SJSA1 (cell line): ENCODE measurements at regions not wholly inside any gene's neighbourhood (a gene's known extent, or its start where the extent isn't known, plus 50 kb on each side); places are given as distances from the start of the nearest gene placed in this dataset.
"Not testable (repeated sequence)": the region's sequence is repeated elsewhere in the genome, so short reads cannot be mapped to it uniquely, and the experiment has no call there.

ENCODE experiments used
- DNase-seq, 2 experiments: peaks; one replicate each; pipeline ENCODE4 v3.0.0-alpha.2; 2015 to 2020; ENCODE audit warnings: low spot score in 2 of 2, low read depth in 1 of 2
- H3K27ac ChIP-seq: fragments of 250-450 bp; sonication (Bioruptor Pico); 2 replicates; pipeline ENCODE4 v1.5.1; 2020; ENCODE audit warnings: mild to moderate bottlenecking, moderate library complexity
- H3K27me3 ChIP-seq: fragments of 250-450 bp; sonication (Bioruptor Pico); replicated peaks from 2 replicates; pipeline ENCODE4 v1.5.1; 2020; ENCODE audit warnings: mild to moderate bottlenecking, moderate library complexity
- H3K36me3 ChIP-seq: fragments of 250-450 bp; sonication (Bioruptor Pico); 2 replicates; pipeline ENCODE4 v1.5.1; 2020; ENCODE audit warnings: mild to moderate bottlenecking
- H3K4me1 ChIP-seq: fragments of 250-450 bp; sonication (Bioruptor Pico); replicated peaks from 2 replicates; pipeline ENCODE4 v1.6.1; 2021; ENCODE audit warnings: mild to moderate bottlenecking
- H3K4me3 ChIP-seq: fragments of 250-450 bp; sonication (Bioruptor Pico); 2 replicates; pipeline ENCODE4 v1.5.1; 2020; ENCODE audit warnings: mild to moderate bottlenecking
- H3K9me3 ChIP-seq: fragments of 250-450 bp; sonication (Bioruptor Pico); replicated peaks from 2 replicates; pipeline ENCODE4 v1.5.1; 2020; ENCODE audit warnings: mild to moderate bottlenecking

DNA sequence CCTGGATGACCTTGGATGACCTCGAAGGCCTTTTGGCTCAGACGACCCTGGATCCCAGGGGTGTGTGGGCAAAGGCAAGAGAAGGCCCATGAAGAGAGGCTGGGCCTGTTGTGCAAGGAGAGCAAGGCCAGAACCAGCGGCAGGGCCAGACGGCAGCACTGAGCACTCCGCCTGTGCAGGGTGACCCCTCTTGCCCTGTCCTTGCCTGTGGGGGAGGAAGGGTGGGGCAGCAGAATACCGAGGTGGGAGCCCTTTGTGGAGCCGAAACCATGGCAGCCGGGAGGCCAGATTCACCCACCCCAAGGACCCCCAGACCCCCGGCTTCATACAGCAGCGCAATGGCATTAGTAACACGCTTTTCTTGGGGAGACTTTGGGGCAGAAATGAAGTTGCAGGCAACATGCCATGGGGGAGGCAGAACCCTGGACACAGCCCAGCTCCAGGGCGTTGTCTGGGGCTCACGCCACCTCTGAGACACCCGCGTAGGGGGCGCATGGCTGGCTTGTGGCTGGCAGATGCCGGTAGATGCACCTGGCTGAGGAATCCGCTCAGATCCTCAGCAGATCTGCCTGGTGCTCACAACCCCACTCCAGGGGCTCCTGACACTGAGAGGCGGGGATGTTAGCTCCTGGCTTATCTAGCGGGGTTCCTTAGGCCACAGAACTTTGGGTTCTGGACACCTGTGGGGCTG lies 114.5 kb downstream of the FAM53A start:
- Histone ChIP-seq H3K4me1 (no peaks in the 10 kb centered on the region), H3K36me3 (no peaks in the 10 kb centered on the region), H3K9me3 (no peaks in the 10 kb centered on the region), H3K4me3 (no peak overlapping the region), H3K27me3 (no peaks in the 10 kb centered on the region), H3K27ac (no peak overlapping the region)
- DNase-seq: no peak

DNA sequence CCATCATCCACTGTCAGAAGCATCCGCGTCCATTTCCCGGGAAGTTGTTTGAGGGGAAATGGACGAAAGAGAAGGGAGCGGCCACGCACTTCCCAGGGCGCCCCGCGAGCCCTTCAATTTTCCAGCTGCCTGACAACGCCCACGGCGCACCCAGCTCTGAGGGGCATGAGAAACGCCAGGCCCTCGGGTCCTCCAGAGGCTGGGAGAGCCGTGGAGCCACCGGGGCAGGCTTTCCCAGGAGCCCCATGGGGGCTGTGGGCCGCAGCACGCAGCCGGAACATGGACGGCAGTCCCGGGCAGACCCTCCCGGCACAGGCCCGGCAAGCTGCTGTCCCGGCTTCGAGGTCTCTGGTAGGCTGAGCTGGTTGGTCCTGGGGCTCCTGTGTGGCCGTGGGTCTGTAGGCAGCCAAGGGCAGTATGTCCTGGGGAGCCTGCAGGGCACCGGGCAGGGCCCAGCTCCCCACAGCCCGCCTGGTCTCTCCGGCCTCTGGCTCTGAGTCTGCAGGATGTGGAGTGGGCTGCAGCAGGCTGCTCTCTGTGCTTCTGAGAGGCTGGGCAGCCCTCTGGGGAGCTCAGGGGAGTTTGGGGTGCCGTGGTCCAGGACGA lies 115.2 kb downstream of the FAM53A start:
- Histone ChIP-seq H3K4me3 (no peak overlapping the region), H3K27ac (no peak overlapping the region), H3K36me3 (no peaks in the 10 kb centered on the region), H3K4me1 (no peaks in the 10 kb centered on the region), H3K9me3 (no peaks in the 10 kb centered on the region), H3K27me3 (no peaks in the 10 kb centered on the region)
- no peak for DNase-seq

DNA sequence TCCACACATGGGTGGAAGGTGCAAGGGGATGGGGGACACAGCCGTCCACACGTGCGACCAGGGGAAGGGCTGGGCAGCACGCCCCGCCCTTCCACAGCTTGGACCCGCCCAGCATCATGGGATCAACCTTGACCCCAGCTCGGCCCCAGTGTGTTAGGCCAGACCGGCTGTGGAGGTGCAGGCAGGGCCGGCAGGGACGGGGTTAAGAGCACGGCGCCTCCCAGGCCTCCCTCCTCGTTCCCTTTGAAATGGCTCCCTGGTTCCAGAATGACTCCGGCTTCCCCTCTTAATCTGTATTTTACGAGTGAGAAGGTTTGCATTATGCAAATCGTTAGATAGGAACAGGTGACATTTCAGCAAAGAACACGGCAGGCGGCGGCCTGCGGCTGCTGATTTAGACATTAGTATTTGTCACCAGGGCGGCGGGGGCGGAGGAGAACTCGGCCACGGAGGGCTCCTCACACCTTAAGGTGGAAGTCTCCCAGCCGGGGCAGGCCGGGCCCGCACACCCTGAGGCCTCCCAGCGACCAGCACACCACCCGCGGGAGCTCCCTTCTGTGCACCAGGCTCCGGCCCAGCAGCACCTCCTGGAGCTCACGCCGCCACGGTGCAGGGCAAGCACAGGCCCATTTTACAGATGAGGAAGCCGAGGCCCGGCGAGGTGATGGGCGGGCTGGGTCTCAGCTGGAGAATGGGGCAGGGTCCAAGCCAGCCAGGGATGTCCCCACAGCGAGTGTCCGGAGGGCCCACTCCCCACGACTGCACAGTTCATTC lies 116.1 kb downstream of the FAM53A start:
- no peaks in the 10 kb centered on the region for H3K36me3 ChIP-seq
- DNase-seq: no peak
- H3K27ac ChIP-seq: no peak overlapping the region
- no peak overlapping the region for H3K4me3 ChIP-seq
- H3K4me1 ChIP-seq: no peaks in the 10 kb centered on the region
- no peaks in the 10 kb centered on the region for H3K9me3 ChIP-seq
- H3K27me3 ChIP-seq: no peaks in the 10 kb centered on the region

DNA sequence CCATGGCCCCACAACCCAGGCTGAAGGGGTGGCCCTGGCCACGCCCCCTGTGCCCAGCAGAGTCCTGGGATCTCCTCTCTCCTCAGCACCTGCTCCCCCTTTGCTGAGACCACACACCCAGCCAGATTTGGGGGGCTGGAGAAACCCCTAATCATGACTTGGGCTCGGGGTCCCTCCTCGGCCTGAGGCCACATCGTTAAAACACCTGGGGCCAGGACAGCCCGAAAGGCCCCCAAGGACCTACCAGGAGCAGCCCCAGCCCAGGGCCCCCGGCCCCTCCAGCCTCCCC lies 116.7 kb downstream of the FAM53A start:
- Histone ChIP-seq H3K27ac (no peak overlapping the region), H3K4me3 (no peak overlapping the region), H3K4me1 (no peaks in the 10 kb centered on the region), H3K27me3 (no peaks in the 10 kb centered on the region), H3K9me3 (no peaks in the 10 kb centered on the region), H3K36me3 (no peaks in the 10 kb centered on the region)
- no peak for DNase-seq

DNA sequence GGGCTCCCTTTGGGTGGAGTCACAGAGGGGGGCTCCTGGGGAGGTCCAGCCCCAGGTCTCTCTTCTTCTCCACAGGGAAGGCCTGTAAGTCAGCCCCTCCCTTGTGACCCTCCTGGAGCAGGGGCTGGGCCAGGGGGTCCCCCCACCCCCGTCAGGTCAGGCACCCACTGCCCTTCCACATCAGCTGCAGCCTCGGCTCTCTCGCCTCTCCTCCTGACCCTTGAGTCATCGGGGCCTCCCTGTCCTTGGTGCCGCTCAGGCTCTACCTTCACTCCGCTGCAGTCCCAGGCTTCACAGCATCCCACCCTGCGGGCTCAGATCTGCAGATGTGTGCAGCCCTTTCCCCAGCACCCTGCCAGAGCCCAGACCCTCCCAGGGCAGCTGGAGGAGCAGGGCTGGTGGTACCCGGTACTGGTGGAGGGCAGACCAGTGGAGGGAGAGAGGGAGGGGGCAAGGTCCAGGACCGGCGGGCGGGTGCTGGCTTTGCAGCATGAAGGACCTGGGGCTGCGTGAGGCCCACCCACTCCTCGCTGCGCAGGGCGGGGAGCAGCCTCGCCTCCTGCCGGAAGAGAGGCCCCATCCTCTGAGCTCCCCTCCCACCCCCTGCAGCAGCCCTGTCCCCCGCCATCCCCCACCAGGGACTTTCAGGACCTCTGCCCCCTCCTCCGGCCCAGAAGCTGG lies 117.1 kb downstream of the FAM53A start:
- H3K9me3 ChIP-seq: no peaks in the 10 kb centered on the region
- no peak overlapping the region for H3K4me3 ChIP-seq
- H3K36me3 ChIP-seq: no peaks in the 10 kb centered on the region
- no peak for DNase-seq
- no peaks in the 10 kb centered on the region for H3K27me3 ChIP-seq
- no peaks in the 10 kb centered on the region for H3K4me1 ChIP-seq
- H3K27ac ChIP-seq: no peak overlapping the region

DNA sequence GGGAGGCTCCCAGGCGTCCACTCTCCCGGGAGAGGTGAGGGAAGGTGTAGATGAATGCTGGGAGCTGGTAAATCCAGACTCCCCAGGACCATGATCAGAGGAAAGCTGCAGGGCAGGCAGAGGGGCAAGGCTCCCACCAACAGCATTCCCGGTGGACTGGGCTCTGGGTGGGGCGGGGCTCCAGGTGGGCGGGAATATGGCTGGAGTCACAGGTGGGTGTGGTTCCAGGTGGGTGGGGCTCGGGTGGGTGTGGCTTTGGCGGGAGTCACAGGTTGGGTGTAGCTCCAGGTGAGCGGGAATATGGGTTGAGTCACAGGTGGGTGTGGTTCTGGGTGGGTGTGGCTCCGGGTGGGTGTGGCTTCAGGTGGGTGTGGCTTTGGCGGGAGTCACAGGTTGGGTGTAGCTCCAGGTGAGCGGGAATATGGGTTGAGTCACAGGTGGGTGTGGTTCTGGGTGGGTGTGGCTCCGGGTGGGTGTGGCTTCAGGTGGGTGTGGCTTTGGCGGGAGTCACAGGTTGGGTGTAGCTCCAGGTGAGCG lies 117.7 kb downstream of the FAM53A start:
- not testable (repeated sequence) for H3K4me1 ChIP-seq, H3K36me3 ChIP-seq, H3K9me3 ChIP-seq, H3K27me3 ChIP-seq, H3K27ac ChIP-seq, H3K4me3 ChIP-seq, DNase-seq

DNA sequence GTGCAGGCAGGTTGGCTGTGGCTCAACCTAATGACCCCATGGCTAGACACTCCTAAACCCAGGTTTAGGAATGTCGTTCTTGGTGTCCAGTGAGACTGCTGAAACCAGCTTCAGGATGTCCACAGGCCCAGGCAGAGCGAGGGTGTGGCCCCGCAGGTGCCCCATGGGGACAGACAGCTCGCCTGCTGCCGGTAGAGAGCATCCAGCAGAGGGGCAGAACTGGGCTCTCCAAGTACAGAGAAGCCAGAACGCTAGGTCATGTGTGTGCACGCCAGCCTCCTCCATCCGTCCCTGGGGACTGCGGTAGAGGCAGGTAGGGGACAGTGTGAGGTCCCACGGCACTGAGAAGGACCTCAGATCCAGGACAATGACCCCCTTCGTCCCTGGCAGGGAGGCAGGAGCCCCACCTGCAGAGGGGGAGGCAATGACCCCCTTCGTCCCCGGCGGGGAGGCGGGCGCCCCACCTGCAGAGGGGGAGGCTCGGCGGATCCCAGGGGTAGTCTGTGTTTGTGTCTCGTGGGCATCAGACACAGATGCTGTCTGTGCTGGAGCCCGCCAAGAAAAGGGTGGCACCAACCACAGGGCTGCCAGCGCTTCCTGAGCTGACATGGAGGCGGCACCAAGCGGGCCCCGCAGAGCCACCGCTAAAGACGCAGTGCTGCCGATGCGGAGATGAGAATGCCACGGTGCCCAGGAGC lies 118.4 kb downstream of the FAM53A start:
- H3K4me1 ChIP-seq: no peaks in the 10 kb centered on the region
- H3K27me3 ChIP-seq: no peaks in the 10 kb centered on the region
- H3K36me3 ChIP-seq: no peaks in the 10 kb centered on the region
- no peak overlapping the region for H3K27ac ChIP-seq
- DNase-seq: no peak
- no peak overlapping the region for H3K4me3 ChIP-seq
- H3K9me3 ChIP-seq: no peaks in the 10 kb centered on the region

DNA sequence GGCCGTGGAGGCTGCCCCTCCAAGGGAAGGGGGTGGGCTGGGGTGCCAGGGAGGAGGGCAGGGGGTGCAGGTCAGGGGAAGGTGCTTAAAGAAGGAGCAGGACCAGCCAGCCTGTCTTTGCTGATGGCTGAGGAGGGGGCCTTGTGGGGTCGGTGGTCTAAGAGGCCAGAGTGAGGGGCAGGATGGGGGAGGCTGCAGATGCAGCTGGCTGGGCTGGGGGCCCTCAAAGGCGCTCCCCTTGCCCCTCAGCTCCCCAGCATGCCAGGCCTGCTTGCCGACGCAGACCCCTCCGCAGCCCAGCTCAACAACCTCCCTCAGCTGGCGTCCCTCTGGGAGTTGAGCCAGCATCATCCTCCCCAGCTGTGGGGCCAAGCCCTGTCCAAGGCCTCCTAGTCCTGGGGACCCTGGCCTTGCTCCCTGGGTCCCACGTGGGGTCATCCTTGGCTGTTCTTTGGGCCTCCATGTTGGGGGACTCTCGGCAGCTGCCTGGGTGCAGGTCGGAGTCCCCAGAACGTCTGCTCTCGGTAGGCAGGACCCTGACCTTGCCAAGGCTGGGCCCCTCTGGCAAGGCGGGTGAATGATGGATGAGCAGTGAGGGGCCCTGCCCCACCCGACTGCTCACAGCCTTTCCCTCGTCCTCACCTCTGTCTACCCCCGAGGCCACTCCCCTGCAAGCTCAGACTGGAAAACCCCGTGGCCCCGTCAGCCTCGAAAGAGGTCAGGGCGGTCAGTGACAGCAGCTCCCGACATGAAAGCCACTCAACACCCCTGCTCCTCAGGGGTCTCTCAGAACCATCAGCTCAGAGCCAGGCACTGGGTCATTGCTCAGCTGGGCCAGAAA lies 119.4 kb downstream of the FAM53A start:
- Histone ChIP-seq H3K27me3 (no peaks in the 10 kb centered on the region), H3K4me3 (no peak overlapping the region), H3K4me1 (no peaks in the 10 kb centered on the region), H3K27ac (no peak overlapping the region), H3K9me3 (no peaks in the 10 kb centered on the region), H3K36me3 (no peaks in the 10 kb centered on the region)
- no peak for DNase-seq

DNA sequence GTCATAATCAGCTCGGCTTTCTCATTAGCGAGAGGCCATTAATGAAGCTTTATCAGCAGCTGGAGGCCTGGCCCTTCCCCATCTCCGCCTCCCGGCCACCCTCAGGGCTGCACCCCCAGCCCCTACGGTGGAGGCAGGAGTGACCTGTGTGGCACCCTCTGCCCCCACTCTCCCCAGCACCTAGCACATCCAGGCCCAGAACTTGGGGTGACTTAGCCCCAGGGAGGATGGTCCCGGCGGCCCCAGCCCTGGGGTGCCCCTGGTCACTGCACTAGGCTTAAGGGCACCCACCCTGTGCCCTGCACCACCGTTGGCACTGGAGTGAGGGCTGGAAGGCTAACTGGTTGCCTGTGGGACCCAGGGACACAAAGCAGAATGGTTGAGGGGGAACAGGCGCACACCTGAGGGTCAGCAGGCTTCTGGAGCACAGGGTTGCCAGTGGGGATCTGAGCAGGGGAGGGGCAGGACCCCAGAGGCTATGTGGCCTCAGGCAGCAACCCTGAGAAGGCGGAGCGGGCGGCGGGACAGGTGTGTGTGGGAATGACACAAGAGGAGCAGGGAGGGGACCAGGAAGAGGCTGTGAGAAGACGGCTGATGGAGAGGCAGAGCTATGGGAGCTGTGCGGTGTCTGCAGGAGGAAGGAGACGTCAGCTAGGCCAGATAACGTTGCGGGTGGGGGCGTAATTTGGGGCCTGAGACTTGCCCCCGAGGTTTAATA lies 120.2 kb downstream of the FAM53A start:
- no peaks in the 10 kb centered on the region for H3K36me3 ChIP-seq
- no peak overlapping the region for H3K4me3 ChIP-seq
- H3K27ac ChIP-seq: no peak overlapping the region
- H3K4me1 ChIP-seq: no peaks in the 10 kb centered on the region
- H3K9me3 ChIP-seq: no peaks in the 10 kb centered on the region
- no peaks in the 10 kb centered on the region for H3K27me3 ChIP-seq
- no peak for DNase-seq

DNA sequence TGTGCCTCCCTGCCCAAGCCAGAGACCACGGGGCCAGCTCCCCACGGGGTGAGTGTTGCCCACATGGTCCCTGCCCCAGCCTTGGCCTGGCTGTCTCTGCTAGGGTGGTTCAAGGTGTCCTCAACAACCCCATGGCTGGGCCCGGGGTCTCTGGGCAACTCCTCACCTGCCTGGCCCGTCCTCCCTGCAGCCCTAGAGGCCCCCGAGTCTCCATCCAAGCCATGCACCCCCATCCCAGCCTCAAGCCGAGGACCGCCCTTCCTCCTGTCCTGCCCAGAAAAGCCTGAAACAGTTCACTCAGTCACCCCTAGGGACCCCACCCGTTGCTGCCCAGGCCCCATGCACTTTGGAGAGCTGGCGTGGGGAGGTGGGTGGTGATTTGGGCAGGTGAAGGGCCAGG lies 120.9 kb downstream of the FAM53A start:
- H3K9me3 ChIP-seq: no peaks in the 10 kb centered on the region
- no peaks in the 10 kb centered on the region for H3K36me3 ChIP-seq
- H3K27me3 ChIP-seq: no peaks in the 10 kb centered on the region
- no peak overlapping the region for H3K4me3 ChIP-seq
- no peak overlapping the region for H3K27ac ChIP-seq
- no peaks in the 10 kb centered on the region for H3K4me1 ChIP-seq
- no peak for DNase-seq

DNA sequence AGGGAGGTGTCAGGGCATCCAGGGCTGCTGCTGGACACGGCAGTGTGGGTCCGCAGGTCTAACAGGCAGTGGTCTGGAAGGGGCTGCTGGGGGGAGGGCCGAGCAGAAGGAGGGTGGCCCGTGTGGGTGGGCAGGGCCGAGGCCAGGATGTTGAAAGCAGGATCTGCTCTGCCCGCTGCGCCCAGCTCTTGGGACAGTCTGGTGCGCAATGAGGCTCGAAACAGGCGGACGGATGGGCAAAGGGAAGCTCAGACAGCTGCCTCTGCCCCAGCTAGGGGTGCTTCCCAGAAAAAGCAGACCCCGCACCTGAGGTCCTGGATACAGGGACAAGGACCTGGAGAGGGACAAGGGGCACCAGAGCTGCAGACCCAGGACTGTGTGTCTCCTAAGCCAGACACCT lies 121.3 kb downstream of the FAM53A start:
- Histone ChIP-seq H3K27me3 (no peaks in the 10 kb centered on the region; the same call in 1 of the 2 replicates), H3K4me3 (no peak overlapping the region), H3K36me3 (no peaks in the 10 kb centered on the region), H3K27ac (no peak overlapping the region), H3K4me1 (no peaks in the 10 kb centered on the region), H3K9me3 (no peaks in the 10 kb centered on the region)
- DNase-seq: no peak

DNA sequence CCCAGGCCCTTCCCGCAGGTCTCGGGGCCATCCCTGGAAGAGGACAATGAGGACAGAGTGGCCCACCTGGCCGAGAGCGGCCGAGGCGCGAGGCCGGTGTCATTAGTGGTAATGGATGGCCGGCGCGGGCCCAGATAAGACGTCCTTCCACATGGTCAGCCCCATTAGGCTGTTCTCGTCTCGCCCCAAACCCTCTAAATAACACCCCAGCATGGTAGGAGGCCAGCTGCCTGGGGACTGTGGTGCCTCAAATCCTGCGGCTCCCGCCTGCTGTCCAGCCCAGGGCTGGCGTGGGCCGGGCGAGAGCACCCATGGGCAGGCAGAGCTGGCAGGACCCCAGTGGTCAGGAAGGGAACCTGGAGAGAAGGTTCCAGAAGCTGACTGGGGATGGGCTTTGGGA lies 121.7 kb downstream of the FAM53A start:
- no peaks in the 10 kb centered on the region; the same call in 1 of the 2 replicates for H3K27me3 ChIP-seq
- no peaks in the 10 kb centered on the region for H3K36me3 ChIP-seq
- no peaks in the 10 kb centered on the region for H3K9me3 ChIP-seq
- no peak for DNase-seq
- no peak overlapping the region for H3K27ac ChIP-seq
- no peak overlapping the region for H3K4me3 ChIP-seq
- H3K4me1 ChIP-seq: no peaks in the 10 kb centered on the region
